PC-3 (cell line): ENCODE measurements at regions not wholly inside any gene's neighbourhood (a gene's known extent, or its start where the extent isn't known, plus 50 kb on each side); places are given as distances from the start of the nearest gene placed in this dataset.

Source experiments
- CTCF ChIP-seq: fragments of 300-600 bp; sonication (generic); conservative IDR thresholded peaks from 2 replicates; pipeline ENCODE4 v1.5.1; 2017; ENCODE audit warnings: antibody characterized with exemption, low read depth, mild to moderate bottlenecking, low read length
- EZH2 ChIP-seq: fragments of 300-600 bp; sonication (generic); IDR thresholded peaks from one replicate; pipeline ENCODE4 v1.6.1; 2017; ENCODE audit warnings: antibody characterized with exemption, mild to moderate bottlenecking, low read length; ENCODE audit not compliant: unreplicated experiment
- EZH2phosphoT487 ChIP-seq: fragments of 300-600 bp; sonication (generic); IDR thresholded peaks from 2 replicates; pipeline ENCODE4 v1.6.1; 2018; ENCODE audit warnings: mild to moderate bottlenecking, antibody characterized with exemption, low read length, borderline replicate concordance

- TF ChIP-seq EZH2 (no peak), CTCF (no peak), EZH2phosphoT487 (no peak)
Observed at GRCh38 chr11:116661056-116661455, 111.7 kb downstream of the BUD13 start.
